A673 (cell line): ENCODE measurements at regions not wholly inside any gene's neighbourhood (a gene's known extent, or its start where the extent isn't known, plus 50 kb on each side); places are given as distances from the start of the nearest gene placed in this dataset.
A peak's percentile ranks its signal among the peaks of the same experiment; 100 is the strongest.

Source experiments
- BruUV-seq: library from RNA; stranded (reverse); fragments of 400-500 nt; replicated peaks from 2 replicates; lab custom pipeline; 2021; lab: Mats Ljungman, UMichigan
- CTCF ChIA-PET: fragments of 300-600 bp; sonication (Branson Sonifier 250); formaldehyde crosslinking; loops from one replicate; lab custom pipeline; 2022; ENCODE audit warnings: antibody characterized with exemption; lab: Charles Lee
- POLR2A ChIA-PET: fragments of 300-600 bp; sonication (Branson Sonifier 250); formaldehyde crosslinking; loops from one replicate; lab custom pipeline; 2022; ENCODE audit warnings: antibody characterized with exemption; ENCODE audit not compliant: low non-redundant PET; lab: Charles Lee
- DNase-seq: peaks from one replicate; pipeline ENCODE4 v3.0.0-alpha.2; 2015; ENCODE audit warnings: low spot score
- H3K27ac ChIP-seq: fragments of 200-600 bp; sonication (generic); 2 replicates; pipeline ENCODE4 v1.5.1; 2016; ENCODE audit warnings: mixed run types, low read depth, mild to moderate bottlenecking, mixed read lengths, antibody characterized with exemption, low read length; ENCODE audit not compliant: poor library complexity, severe bottlenecking
- H3K27me3 ChIP-seq: fragments of 200-600 bp; sonication (generic); replicated peaks from 2 replicates; pipeline ENCODE4 v1.6.1; 2017; ENCODE audit warnings: mixed run types, low read depth, mild to moderate bottlenecking, mixed read lengths, antibody characterized with exemption, low read length; ENCODE audit not compliant: insufficient read depth, poor library complexity
- H3K36me3 ChIP-seq: fragments of 200-600 bp; sonication (generic); 2 replicates; pipeline ENCODE4 v1.6.1; 2016; ENCODE audit warnings: mixed run types, mild to moderate bottlenecking, mixed read lengths, antibody characterized with exemption, low read length; ENCODE audit not compliant: insufficient read depth, poor library complexity, severe bottlenecking
- H3K4me1 ChIP-seq: fragments of 200-600 bp; sonication (generic); 2 replicates; pipeline ENCODE4 v1.6.1; 2017; ENCODE audit warnings: mixed run types, mild to moderate bottlenecking, mixed read lengths, antibody characterized with exemption, low read length; ENCODE audit not compliant: insufficient read depth, poor library complexity, severe bottlenecking
- H3K4me3 ChIP-seq: fragments of 200-600 bp; sonication (generic); 2 replicates; pipeline ENCODE4 v1.5.1; 2016; ENCODE audit warnings: low read depth, mixed run types, mild to moderate bottlenecking, mixed read lengths, low read length; ENCODE audit not compliant: poor library complexity, severe bottlenecking
- H3K9me3 ChIP-seq: fragments of 200-600 bp; sonication (generic); 2 replicates; pipeline ENCODE4 v1.6.1; 2016; ENCODE audit warnings: mixed run types, low read depth, mild to moderate bottlenecking, mixed read lengths, antibody characterized with exemption, low read length; ENCODE audit not compliant: poor library complexity, severe bottlenecking
- CTCF ChIP-seq: fragments of 300-800, 200-600 bp; sonication (generic); conservative IDR thresholded peaks from 2 replicates; pipeline ENCODE4 v1.5.1; 2017; ENCODE audit warnings: low read depth, mild to moderate bottlenecking, antibody characterized with exemption, low read length, moderate library complexity, mixed read lengths
- EZH2 ChIP-seq: fragments of 200-600 bp; sonication (generic); IDR thresholded peaks from 2 replicates; pipeline ENCODE4 v1.6.1; 2017; ENCODE audit warnings: borderline replicate concordance, low read depth, mild to moderate bottlenecking, mixed read lengths, antibody characterized with exemption, low read length; ENCODE audit not compliant: poor library complexity, severe bottlenecking
- intact Hi-C: fragments of 100-400 bp; cut with micrococcal nuclease; formaldehyde crosslinking; loops from one replicate; pipeline ENCODE4 v1.10.0; 2022; ENCODE audit not compliant: unreplicated experiment

GRCh38 chr6:15016813-15017212 is 229.1 kb upstream of the JARID2 start:
- intact Hi-C loops = no loop called here
- no peak for TF ChIP-seq EZH2
- H3K4me3 ChIP-seq = no peak overlapping the region
- no peaks in the 10 kb centered on the region for H3K36me3 ChIP-seq
- BruUV-seq = no TSS peak
- no peak overlapping the region for H3K27ac ChIP-seq
- H3K4me1 ChIP-seq = peaks cover 10% of the 10 kb centered on the region
- CTCF ChIA-PET = no interaction called here
- POLR2A ChIA-PET = no interaction called here
- H3K9me3 ChIP-seq = no peaks in the 10 kb centered on the region
- no peak for DNase-seq
- H3K27me3 ChIP-seq = no peaks in the 10 kb centered on the region

- Histone ChIP-seq H3K4me1 (peaks cover 14% of the 10 kb centered on the region), H3K9me3 (no peaks in the 10 kb centered on the region), H3K27ac (no peak overlapping the region), H3K36me3 (no peaks in the 10 kb centered on the region), H3K27me3 (no peaks in the 10 kb centered on the region), H3K4me3 (no peak overlapping the region)
- intact Hi-C loops = no loop called here
- TF ChIP-seq EZH2 (no peak), CTCF (no peak)
- no TSS peak for BruUV-seq
- CTCF ChIA-PET = no interaction called here
- DNase-seq = peak; percentile 48
- POLR2A ChIA-PET = no interaction called here
These were observed 228.6 kb upstream of the JARID2 start for GRCh38 chr6:15017261-15017660.

- no TSS peak for BruUV-seq
- intact Hi-C loops = no loop called here
- peaks cover 15% of the 10 kb centered on the region for H3K4me1 ChIP-seq
- H3K36me3 ChIP-seq = no peaks in the 10 kb centered on the region
- H3K9me3 ChIP-seq = no peaks in the 10 kb centered on the region
- no peak overlapping the region for H3K4me3 ChIP-seq
- H3K27me3 ChIP-seq = no peaks in the 10 kb centered on the region
- TF ChIP-seq CTCF = no peak
- TF ChIP-seq EZH2 = no peak
- no peak overlapping the region for H3K27ac ChIP-seq
- POLR2A ChIA-PET = no interaction called here
- CTCF ChIA-PET = no interaction called here
- DNase-seq = no peak
These were observed 228.1 kb upstream of the JARID2 start for GRCh38 chr6:15017803-15018202.

- ChIA-PET POLR2A (no interaction called here), CTCF (no interaction called here)
- Histone ChIP-seq H3K36me3 (no peaks in the 10 kb centered on the region), H3K9me3 (no peaks in the 10 kb centered on the region), H3K27ac (no peak overlapping the region), H3K4me1 (peaks cover 15% of the 10 kb centered on the region), H3K4me3 (no peak overlapping the region), H3K27me3 (no peaks in the 10 kb centered on the region)
- TF ChIP-seq CTCF (no peak), EZH2 (no peak)
- DNase-seq = no peak
- intact Hi-C loops = no loop called here
- BruUV-seq = no TSS peak
These were observed 225.6 kb upstream of the JARID2 start for GRCh38 chr6:15020119-15020770.
